ENCODE measurements at regions not wholly inside any gene's neighbourhood (a gene's known extent, or its start where the extent isn't known, plus 50 kb on each side); places are given as distances from the start of the nearest gene placed in this dataset.

- TF ChIP-seq CTCF (IDR thresholded peaks at IDR 0.05) = no peak
- TF ChIP-seq POLR2AphosphoS5 (IDR thresholded peaks at IDR 0.05) = no peak
Measured at GRCh38 chr6:125554456-125554855, 195.0 kb upstream of the HEY2 start.
